Esophagus (tissue), 2 donors: ENCODE measurements at regions not wholly inside any gene's neighbourhood (a gene's known extent, or its start where the extent isn't known, plus 50 kb on each side); places are given as distances from the start of the nearest gene placed in this dataset.

Experiments
- H3K27ac ChIP-seq, 2 donors: one replicate each; pipeline ENCODE4 v1.5.1; 2013; ENCODE audit warnings: low read depth in 2 of 2, mild to moderate bottlenecking in 2 of 2, inconsistent platforms in 1 of 2, low read length in 1 of 2, moderate library complexity in 1 of 2
- H3K27me3 ChIP-seq, 2 donors: one replicate each; pipeline ENCODE4 v1.6.1; 2013; ENCODE audit warnings: low read length in 2 of 2, control low read depth in 1 of 2, mild to moderate bottlenecking in 1 of 2; ENCODE audit not compliant: insufficient read depth in 2 of 2, control insufficient read depth in 1 of 2
- H3K36me3 ChIP-seq, 2 donors: one replicate each; pipeline ENCODE4 v1.6.1; 2013; ENCODE audit warnings: low read length in 1 of 2; ENCODE audit not compliant: control insufficient read depth in 2 of 2, insufficient read depth in 2 of 2
- H3K4me1 ChIP-seq, 2 donors: one replicate each; pipeline ENCODE4 v1.6.1; 2013; ENCODE audit warnings: low read length in 1 of 2; ENCODE audit not compliant: control insufficient read depth in 2 of 2, insufficient read depth in 2 of 2
- H3K4me3 ChIP-seq, 2 donors: one replicate each; pipeline ENCODE4 v1.5.1; 2013; ENCODE audit warnings: low read length in 2 of 2, mild to moderate bottlenecking in 2 of 2, low read depth in 1 of 2, moderate library complexity in 1 of 2
- H3K9me3 ChIP-seq, 2 donors: one replicate each; pipeline ENCODE4 v1.6.1; 2013; ENCODE audit warnings: mild to moderate bottlenecking in 2 of 2, low read depth in 1 of 2, low read length in 1 of 2, moderate library complexity in 1 of 2; ENCODE audit not compliant: control insufficient read depth in 2 of 2, insufficient read depth in 1 of 2
- WGBS, 2 donors: extraction: QIAGEN DNeasy Blood & Tissue Kit; methylation state at CpG; one replicate each; pipeline ENCODE4 v1.1.7; 2013; 5-methylcytosine and 5-hydroxymethylcytosine counted together
- donor health status: healthy with polysubstance abuse.
- donor health status: Bipolar disorder and iron deficiency.

DNA sequence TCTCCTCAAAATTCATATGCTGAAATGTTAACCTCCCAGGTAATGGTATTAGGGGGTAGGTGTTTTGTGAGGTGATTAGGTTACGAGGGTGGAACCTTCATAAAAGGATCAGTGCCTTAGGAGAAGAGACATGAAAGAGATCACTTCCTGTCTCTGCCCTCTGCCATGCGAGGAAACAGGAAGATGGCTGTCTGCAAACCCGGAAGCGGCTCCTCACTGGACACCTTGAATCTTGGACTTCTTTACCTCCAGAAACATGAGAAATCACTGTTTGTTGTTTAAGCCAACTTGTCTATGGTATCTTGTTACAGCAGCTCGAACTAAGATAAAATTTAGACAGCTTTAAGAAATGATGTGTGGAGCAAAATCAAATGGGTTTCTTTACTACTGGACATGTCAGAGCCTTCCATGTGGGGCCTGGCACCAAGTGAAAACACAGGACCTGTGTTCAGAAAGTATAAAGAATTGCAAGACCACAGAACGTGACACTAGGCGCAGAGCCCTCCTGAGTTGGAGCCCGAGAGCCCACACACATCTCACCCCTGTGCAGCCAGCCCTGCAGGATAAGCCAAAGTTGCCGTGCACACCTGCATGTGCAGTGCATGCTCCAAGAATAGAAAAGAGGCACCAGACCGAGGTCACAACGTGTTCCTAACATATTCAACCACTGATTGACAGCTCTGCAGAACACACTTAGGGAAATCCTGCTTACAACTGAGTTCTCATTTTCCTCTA, 112.5 kb upstream of the UQCRFS1 start:
- H3K4me3 ChIP-seq: no peak overlapping the region
- H3K9me3 ChIP-seq: peaks cover 0 to 7% of the 10 kb centered on the region in 2 donors
- no peaks in the 10 kb centered on the region for H3K4me1 ChIP-seq
- no peaks in the 10 kb centered on the region for H3K36me3 ChIP-seq
- no peak overlapping the region for H3K27ac ChIP-seq
- 64 to 71% methylated on average over 11 of the region's 11 CpGs for WGBS, 2 donors
- no peaks in the 10 kb centered on the region for H3K27me3 ChIP-seq

DNA sequence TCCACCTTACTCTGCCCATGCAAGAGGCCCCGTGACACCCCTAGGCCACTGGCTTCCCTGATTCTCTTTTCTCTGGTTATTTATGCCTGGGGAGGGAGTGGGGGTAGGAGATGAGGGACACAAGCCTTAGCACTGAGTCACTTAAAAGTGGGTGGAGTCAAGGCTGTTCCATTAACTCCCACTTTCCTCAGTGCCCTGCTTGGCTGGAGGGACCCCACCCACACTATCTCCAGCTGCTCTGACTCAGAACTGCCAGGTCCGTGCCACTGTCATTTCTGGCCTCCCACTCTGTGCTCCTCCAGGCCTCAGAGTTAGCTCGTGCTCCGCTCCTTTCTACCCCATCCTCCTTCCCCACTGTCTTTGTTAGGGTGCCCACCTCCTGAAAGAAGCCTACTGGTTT, 113.4 kb upstream of the UQCRFS1 start:
- Histone ChIP-seq H3K36me3 (no peaks in the 10 kb centered on the region), H3K4me1 (no peaks in the 10 kb centered on the region), H3K27ac (no peak overlapping the region), H3K9me3 (peaks cover 0 to 9% of the 10 kb centered on the region in 2 donors), H3K27me3 (no peaks in the 10 kb centered on the region), H3K4me3 (no peak overlapping the region)
- 64 to 65% methylated on average over 4 of the region's 4 CpGs for WGBS, 2 donors

DNA sequence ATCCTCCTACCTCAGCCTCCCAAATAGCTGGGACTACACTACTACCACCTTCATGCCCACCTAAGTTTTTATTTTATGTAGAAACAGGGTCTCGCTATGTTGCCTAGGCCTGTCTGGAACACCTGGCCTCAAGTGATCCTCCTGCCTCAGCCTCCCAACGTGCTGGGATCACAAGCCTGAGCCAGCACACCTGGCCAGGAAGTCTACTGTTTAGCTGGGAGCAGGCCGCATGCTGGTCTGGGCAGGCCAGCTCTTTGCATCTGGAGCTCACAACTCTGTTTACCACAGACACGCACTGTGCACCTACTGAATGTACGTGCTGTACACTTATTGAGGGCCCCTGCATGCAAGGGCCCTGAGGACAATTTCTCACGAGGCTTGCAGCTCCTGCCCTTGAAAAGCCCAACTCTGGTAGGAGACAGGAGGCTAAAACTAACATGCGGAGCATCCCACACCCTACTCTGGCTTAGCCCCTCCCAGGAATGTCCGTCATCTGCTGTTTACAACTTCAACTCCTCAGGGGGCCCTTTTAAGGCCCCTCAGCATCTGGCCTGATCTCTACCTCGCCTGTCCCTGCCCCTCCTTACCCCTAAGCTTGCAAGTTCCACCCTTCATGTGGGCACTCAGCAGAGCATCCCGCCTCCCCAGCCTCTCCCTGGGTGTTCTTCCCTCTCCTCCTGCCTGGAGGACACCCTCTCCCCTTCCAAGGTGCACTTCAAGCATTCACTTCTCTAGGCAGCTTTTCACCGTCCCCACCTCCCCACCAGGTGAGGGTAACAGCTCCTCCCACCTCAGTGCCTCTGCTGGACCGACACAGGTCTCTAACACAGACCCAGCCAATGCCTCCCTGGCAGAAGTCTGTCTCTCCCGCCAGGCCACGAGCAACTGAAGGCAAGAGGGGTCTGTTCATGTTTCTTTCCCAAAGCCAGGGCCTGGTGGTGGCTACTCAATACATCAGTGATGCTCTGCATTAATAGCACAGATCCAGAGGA, 114.2 kb upstream of the UQCRFS1 start:
- Histone ChIP-seq H3K36me3 (no peaks in the 10 kb centered on the region), H3K27ac (no peak overlapping the region), H3K4me3 (no peak overlapping the region), H3K4me1 (no peaks in the 10 kb centered on the region), H3K9me3 (peaks cover 0 to 9% of the 10 kb centered on the region in 2 donors), H3K27me3 (no peaks in the 10 kb centered on the region)
- 46 to 49% methylated on average over 14 of the region's 14 CpGs for WGBS, 2 donors

DNA sequence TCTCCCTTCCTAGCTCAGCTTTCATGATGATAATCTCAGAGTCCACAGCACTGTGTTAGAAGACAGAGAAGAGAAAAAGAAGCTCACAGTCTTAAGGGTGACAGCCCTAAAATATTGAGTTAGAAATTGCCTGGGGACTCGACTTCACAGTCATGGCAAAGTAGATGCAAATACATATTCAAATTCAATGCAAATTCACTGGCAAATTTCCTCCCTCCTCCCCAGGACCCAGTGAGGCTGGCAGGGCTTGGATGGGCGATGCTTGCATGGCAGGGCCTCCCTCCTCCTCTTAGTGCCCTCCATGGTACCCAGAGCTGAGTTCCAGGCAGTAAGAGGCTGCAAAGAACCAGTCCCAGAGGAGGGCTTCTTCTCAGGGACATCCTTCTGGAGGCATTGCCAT, 115.6 kb upstream of the UQCRFS1 start:
- Histone ChIP-seq H3K9me3 (peaks cover 0 to 9% of the 10 kb centered on the region in 2 donors), H3K4me1 (no peaks in the 10 kb centered on the region)
- WGBS, 2 donors: 45 to 52% methylated on average over 2 of the region's 2 CpGs

DNA sequence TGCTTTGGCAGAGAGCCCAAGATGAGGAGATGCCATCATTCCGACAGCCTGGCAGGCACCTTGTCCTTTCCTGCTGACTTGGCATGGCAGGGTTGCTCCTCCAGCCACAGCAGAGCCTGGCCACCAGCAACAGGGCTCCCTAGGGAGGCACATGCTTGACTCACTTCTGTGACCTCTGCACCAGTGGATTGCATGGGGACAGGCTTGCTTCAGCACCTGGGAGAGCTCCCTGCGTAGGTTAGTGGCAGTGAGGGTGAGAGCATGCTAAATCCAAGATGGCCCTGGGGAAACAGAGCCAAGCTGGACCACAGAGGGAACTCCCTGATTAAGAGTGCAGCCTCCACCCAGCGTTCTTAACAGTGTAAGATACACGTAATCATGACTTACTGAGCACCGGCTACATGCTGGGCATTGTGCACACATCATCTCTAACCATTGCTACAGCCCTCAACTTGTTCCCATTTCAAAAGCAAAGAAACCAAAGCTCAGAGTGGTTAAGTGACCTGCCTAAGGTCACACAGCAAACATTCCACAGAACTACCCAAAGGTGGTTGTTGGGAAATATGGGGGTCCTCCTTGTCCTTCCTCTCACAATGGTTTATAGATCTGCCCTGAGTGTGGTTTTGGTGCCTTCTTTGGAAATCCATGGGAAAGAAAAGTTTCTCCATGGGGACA, 116.6 kb upstream of the UQCRFS1 start:
- Histone ChIP-seq H3K36me3 (no peaks in the 10 kb centered on the region), H3K9me3 (peaks cover 0 to 9% of the 10 kb centered on the region in 2 donors), H3K4me1 (no peaks in the 10 kb centered on the region), H3K27ac (no peak overlapping the region), H3K27me3 (no peaks in the 10 kb centered on the region), H3K4me3 (no peak overlapping the region)
- WGBS, 2 donors: 61 to 65% methylated on average over 5 of the region's 5 CpGs

More for the DNA sequence above, 115.6 kb upstream of the UQCRFS1 start:
- H3K36me3 ChIP-seq: no peaks in the 10 kb centered on the region
- H3K27ac ChIP-seq: no peak overlapping the region
- H3K27me3 ChIP-seq: no peaks in the 10 kb centered on the region
- no peak overlapping the region for H3K4me3 ChIP-seq

DNA sequence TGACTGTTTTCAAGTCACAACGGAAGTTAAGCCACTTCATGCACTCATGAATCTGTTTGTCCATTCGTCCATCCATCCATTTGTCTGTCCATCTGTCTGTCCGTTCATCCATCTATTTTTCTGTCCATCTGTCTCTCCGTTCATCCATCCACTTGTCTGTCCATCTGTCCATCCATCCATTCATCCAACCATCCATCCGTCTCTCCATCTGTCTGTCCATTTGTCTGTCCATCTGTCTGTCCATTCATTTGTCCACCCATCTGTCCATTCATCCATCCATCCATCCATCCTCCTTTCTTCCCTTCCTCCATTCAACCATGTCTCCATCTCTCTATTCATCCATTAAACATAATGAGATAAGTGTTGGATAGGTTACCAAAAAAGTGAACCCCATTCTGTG, 123.5 kb upstream of the UQCRFS1 start:
- H3K27me3 ChIP-seq: no peaks in the 10 kb centered on the region
- 69 to 74% methylated on average over 5 of the region's 5 CpGs for WGBS, 2 donors
- no peaks in the 10 kb centered on the region for H3K36me3 ChIP-seq
- H3K4me1 ChIP-seq: no peaks in the 10 kb centered on the region
- H3K27ac ChIP-seq: no peak overlapping the region
- peaks cover 0 to 3% of the 10 kb centered on the region in 2 donors for H3K9me3 ChIP-seq
- no peak overlapping the region for H3K4me3 ChIP-seq

DNA sequence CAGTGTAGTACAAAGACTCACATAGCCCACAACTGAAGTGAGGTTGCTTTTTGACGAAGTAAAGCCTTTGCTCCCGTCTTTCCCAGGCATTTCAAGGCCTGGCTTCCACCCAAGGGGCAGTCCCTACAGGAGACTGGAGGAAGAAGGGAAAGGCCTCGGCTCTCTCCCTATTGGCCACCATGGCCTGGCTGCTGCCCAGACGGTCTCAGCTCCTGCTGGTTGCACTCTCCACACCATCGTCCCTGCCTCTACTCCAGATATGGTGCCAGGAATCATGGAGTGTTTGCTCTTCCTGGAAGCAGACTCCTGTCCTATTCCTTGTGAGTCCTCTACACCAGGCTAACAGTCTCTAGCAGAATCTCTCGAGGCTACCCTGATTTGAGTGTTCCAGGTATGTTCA, 124.1 kb upstream of the UQCRFS1 start:
- Histone ChIP-seq H3K27ac (no peak overlapping the region), H3K4me3 (no peak overlapping the region), H3K36me3 (no peaks in the 10 kb centered on the region), H3K27me3 (no peaks in the 10 kb centered on the region), H3K4me1 (no peaks in the 10 kb centered on the region), H3K9me3 (peaks cover 0 to 3% of the 10 kb centered on the region in 2 donors)
- WGBS, 2 donors: 60 to 66% methylated on average over 6 of the region's 6 CpGs

DNA sequence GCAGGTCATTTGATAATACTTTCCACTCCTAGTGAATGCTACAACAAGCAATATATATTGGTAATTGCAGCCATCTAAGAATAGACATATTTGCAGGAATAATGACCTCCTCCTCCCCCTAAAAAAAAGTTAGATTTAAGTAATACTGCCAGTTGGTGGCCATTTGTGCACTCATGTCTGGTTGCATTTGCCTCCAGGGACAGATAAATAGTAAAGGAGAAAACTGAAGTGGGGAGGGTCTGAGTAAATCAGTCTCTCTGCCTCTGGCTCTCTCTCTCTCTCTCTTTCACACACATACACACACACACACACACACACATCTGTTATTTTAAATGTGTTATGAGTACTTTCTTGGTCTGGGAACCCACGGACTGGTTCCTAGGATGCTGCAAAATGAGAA, 125.5 kb upstream of the UQCRFS1 start:
- no peaks in the 10 kb centered on the region for H3K4me1 ChIP-seq
- no peaks in the 10 kb centered on the region for H3K27me3 ChIP-seq
- no peak overlapping the region for H3K4me3 ChIP-seq
- peaks cover 0 to 3% of the 10 kb centered on the region in 2 donors for H3K9me3 ChIP-seq
- H3K36me3 ChIP-seq: no peaks in the 10 kb centered on the region
- WGBS, 2 donors: 54 to 68% methylated on average over 1 of the region's 1 CpG
- H3K27ac ChIP-seq: no peak overlapping the region

DNA sequence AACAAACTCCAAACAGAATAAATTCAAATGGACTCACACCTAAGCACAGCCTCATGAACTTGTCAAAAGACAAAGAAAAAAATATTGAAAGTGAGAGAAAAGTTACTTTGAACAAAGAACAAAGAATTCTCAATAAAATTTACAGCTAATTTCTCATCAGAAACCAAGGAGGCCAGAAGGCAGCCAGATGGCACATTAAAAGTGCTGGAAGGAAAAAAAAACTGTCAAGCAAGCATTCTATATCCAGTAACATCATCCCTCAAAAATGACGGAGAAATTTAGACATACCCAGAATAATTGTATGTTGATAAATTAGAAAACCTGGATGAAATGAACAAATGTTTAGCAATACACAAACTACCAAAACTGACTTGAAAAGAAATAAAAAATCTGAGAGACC, 129.8 kb upstream of the UQCRFS1 start:
- H3K36me3 ChIP-seq: no peaks in the 10 kb centered on the region
- no peak overlapping the region for H3K27ac ChIP-seq
- no peaks in the 10 kb centered on the region for H3K4me1 ChIP-seq
- no peak overlapping the region for H3K4me3 ChIP-seq
- no peaks in the 10 kb centered on the region for H3K27me3 ChIP-seq
- 81 to 87% methylated on average over 1 of the region's 1 CpG for WGBS, 2 donors
- H3K9me3 ChIP-seq: peaks cover 0 to 3% of the 10 kb centered on the region in 2 donors
